MM.1S (cell line): ENCODE measurements at regions not wholly inside any gene's neighbourhood (a gene's known extent, or its start where the extent isn't known, plus 50 kb on each side); places are given as distances from the start of the nearest gene placed in this dataset.

ENCODE experiments used
- CTCF ChIP-seq: fragments of 300-600 bp; sonication (generic); IDR thresholded peaks from 2 replicates; pipeline ENCODE4 v1.5.1; 2016; ENCODE audit warnings: antibody characterized with exemption, low read length, mixed read lengths
- EZH2 ChIP-seq: fragments of 300-600 bp; sonication (generic); optimal IDR thresholded peaks from 2 replicates; pipeline ENCODE3; 2017; ENCODE audit warnings: low read depth, mild to moderate bottlenecking, antibody characterized with exemption, low read length, mixed read lengths
- EZH2phosphoT487 ChIP-seq: fragments of 300-600 bp; sonication (generic); IDR thresholded peaks from 2 replicates; pipeline ENCODE4 v1.6.1; 2018; ENCODE audit warnings: antibody characterized with exemption, low read length

DNA sequence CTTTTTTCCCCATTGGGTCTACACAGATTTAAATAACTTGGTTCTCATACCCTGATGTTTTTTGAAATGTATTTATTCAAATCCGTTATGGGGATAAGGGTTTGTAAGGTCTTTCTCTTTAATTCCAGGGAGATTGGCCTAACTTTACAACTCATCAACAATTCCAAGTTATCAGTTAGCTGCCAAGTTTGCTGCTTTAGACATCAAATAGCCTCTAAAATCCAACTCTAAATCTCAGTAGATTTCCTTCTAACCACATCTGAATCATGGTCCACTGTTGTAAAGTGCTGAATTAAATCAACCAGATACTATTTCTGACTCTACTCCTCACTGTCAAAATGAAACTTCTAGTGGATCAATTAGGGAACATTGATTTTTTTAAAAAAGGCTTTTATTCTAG, 364.1 kb upstream of the E2F7 start:
- TF ChIP-seq CTCF (no peak), EZH2 (no peak), EZH2phosphoT487 (no peak)
